ENCODE measurements at regions not wholly inside any gene's neighbourhood (a gene's known extent, or its start where the extent isn't known, plus 50 kb on each side); places are given as distances from the start of the nearest gene placed in this dataset.
"Not testable (repeated sequence)": the region's sequence is repeated elsewhere in the genome, so short reads cannot be mapped to it uniquely, and the experiment has no call there.

DNA sequence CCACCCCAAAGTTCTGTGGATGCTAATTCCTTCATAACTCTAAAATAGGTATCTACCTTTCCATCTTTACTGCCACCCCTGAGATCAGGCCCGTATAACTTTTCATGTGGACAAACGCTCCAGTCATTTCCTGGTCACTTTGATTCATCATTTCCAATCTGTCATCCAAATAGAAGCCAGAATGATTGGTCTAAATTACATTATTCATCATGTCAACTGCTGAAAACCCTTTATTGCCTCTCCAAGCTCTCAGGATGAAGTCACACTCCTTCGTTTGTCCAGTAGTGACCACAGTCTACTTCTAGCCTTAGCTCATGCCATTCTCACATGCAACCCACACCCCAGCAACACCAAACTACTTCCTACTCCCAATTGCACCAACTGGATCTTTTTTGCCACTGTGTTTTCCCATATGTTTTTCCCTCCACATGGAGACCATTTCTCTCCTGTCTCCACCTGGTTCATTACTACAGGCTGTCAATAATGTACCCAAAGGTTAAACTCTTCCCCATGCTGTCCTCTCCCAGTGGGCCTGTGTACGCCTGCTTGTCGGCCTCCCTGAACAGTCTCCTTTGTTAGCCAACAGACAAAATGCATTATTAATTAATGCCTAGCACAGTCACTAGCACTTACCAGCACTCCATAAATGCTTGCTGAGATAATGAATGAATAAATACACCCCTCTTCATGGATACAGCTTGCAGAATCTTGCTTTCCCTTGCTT, 382.6 kb upstream of the NOCT start:
- TF ChIP-seq, protein P1, sequence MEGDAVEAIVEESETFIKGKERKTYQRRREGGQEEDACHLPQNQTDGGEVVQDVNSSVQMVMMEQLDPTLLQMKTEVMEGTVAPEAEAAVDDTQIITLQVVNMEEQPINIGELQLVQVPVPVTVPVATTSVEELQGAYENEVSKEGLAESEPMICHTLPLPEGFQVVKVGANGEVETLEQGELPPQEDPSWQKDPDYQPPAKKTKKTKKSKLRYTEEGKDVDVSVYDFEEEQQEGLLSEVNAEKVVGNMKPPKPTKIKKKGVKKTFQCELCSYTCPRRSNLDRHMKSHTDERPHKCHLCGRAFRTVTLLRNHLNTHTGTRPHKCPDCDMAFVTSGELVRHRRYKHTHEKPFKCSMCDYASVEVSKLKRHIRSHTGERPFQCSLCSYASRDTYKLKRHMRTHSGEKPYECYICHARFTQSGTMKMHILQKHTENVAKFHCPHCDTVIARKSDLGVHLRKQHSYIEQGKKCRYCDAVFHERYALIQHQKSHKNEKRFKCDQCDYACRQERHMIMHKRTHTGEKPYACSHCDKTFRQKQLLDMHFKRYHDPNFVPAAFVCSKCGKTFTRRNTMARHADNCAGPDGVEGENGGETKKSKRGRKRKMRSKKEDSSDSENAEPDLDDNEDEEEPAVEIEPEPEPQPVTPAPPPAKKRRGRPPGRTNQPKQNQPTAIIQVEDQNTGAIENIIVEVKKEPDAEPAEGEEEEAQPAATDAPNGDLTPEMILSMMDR (IDR thresholded peaks at IDR 0.05; ENCODE audit: low read depth, low read length, missing control alignments) = no peak
- DNase-seq (ENCODE audit: low read depth) = no peak
- H3K4me3 ChIP-seq (ENCODE audit: low read depth, low read length) = no peak overlapping the region

GRCh38 chr4:138630666-138631065, 384.9 kb upstream of the NOCT start:
- TF ChIP-seq, protein P1 (IDR thresholded peaks at IDR 0.05; ENCODE audit: low read depth, low read length, missing control alignments) = no peak
- no peak for DNase-seq (ENCODE audit: low read depth)
- no peak overlapping the region for H3K4me3 ChIP-seq (ENCODE audit: low read depth, low read length)

- DNase-seq (ENCODE audit: low read depth) = no peak
- TF ChIP-seq, protein P1 (IDR thresholded peaks at IDR 0.05; ENCODE audit: low read depth, low read length, missing control alignments) = no peak
- no peak overlapping the region for H3K4me3 ChIP-seq (ENCODE audit: low read depth, low read length)
These were observed 385.9 kb upstream of the NOCT start for GRCh38 chr4:138629669-138630068.

DNA sequence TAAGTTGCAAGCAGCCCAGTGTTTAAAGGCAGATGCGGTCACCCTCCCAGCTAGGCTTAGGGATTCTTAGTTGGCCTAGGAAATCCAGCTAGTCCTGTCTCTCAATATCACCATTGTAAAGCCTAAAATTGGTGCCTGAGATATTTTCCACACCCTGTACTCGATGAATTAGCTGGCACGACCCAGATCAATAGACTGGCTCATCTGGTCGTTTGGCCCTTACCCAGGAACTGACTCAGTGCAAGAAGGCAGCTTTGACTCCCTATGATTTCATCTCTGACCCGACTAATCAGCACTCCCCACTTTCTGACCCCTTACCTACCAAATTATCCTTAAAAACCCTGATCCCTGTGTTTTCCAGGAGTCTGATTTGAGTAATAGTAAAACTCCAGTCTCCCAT, 384.9 kb upstream of the SLC7A11 start:
- TF ChIP-seq, protein P1 (IDR thresholded peaks at IDR 0.05; ENCODE audit: low read depth, low read length, missing control alignments) = no peak
- no peak overlapping the region for H3K4me3 ChIP-seq (ENCODE audit: low read depth, low read length)
- DNase-seq (ENCODE audit: low read depth) = no peak

GRCh38 chr4:138622362-138622761, 380.2 kb upstream of the SLC7A11 start:
- not testable (repeated sequence) for H3K4me3 ChIP-seq (ENCODE audit: low read depth, low read length); DNase-seq (ENCODE audit: low read depth)

DNA sequence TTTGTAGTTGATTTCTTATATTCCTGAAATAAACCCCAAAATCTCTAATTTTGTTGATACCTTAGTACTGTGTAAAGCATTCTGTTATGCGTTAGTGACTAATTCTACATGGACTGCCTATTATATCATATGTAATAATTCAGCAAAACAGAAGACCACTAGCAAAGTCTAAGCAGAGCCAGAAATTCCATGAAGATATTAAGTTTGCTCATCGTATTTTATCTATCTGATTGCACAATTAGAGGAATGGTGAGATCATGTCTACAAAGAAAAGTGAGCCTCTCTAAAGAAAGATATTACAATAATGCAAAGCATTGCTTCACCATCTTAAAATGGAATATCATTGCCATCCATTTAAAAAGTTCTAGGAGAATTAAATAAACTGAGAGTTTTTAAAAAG, 374.6 kb upstream of the SLC7A11 start:
- TF ChIP-seq, protein P1 (IDR thresholded peaks at IDR 0.05; ENCODE audit: low read depth, low read length, missing control alignments) = no peak
- H3K4me3 ChIP-seq (ENCODE audit: low read depth, low read length) = no peak overlapping the region
- no peak for DNase-seq (ENCODE audit: low read depth)

DNA sequence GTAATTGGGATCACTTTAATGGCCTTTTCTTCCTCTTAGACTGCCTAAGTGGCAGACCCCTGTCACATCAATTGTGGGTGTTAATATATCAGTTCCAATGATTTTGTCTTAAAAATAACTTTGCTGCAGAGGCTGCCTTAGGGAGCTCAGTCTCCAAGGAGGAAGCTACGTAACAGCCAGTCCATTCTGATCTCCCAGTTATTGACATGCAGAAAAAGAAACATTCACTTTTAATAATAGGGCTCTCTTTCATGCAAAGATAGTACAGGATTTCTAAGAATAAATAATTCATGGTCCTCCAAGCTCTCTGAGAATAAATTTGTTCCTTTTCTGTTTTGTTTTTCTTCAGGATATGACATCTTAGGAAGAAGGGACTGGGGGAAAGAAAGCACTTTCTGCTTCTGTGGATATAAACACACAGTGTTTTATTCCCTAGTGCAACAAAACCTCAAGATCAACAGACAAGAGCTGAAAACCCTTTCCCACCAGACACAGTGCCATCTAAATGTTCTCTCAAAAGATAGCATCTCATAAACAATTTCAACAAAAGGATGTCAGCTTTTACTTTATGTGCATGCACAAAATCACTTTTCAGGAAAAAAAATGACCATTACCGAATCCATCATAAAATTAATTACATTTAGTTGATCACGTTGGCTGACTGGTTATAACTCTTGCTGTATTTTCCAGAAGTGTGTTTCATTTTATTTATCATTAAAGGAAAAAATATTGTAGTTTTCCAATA, 372.4 kb upstream of the SLC7A11 start:
- no peak for DNase-seq (ENCODE audit: low read depth)
- TF ChIP-seq, protein P1 (IDR thresholded peaks at IDR 0.05; ENCODE audit: low read depth, low read length, missing control alignments) = no peak
- H3K4me3 ChIP-seq (ENCODE audit: low read depth, low read length) = no peak overlapping the region

Measured in GM12864 (cell line).